ENCODE measurements at regions not wholly inside any gene's neighbourhood (a gene's known extent, or its start where the extent isn't known, plus 50 kb on each side); places are given as distances from the start of the nearest gene placed in this dataset.

DNA sequence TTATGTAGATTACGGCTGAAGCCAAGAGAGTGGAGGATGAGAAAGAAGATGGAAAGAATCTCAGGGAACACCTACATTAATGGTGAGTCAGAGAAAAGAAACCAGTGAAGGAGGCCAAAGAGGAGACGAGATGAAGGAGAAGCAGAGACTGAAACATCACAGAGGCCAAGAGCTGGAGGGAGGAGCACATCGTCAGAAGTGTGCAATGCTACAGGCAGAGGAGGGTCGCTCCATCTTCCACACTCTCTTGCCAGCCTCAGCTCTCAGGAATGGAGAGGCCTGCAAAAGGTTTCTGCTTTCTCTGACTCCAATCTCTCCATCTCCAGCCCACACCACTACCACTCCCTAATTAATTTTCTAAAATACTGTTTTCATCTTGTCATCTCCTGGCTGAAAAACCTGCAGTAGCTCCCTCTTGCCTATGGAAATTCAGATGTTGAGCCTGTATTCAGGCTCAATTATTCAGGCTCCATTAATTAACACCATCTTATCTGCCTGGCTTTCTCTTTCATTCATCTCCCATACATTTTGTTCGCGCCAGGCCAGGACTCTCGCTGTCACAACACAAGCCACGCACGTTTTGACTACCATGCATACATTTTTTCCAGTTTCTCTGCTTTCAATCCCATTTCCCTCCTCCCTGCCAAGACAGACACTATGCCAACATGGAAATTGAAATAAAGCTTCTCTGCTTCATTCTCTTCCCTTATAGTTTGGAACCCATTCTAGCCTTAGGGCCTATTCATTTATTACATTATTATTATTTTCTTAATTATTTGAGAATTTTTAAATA lies 165.8 kb downstream of the INHBA start:
- DNase-seq (ENCODE audit: extremely low read depth, low read depth): no peak
- TF ChIP-seq, protein P1, sequence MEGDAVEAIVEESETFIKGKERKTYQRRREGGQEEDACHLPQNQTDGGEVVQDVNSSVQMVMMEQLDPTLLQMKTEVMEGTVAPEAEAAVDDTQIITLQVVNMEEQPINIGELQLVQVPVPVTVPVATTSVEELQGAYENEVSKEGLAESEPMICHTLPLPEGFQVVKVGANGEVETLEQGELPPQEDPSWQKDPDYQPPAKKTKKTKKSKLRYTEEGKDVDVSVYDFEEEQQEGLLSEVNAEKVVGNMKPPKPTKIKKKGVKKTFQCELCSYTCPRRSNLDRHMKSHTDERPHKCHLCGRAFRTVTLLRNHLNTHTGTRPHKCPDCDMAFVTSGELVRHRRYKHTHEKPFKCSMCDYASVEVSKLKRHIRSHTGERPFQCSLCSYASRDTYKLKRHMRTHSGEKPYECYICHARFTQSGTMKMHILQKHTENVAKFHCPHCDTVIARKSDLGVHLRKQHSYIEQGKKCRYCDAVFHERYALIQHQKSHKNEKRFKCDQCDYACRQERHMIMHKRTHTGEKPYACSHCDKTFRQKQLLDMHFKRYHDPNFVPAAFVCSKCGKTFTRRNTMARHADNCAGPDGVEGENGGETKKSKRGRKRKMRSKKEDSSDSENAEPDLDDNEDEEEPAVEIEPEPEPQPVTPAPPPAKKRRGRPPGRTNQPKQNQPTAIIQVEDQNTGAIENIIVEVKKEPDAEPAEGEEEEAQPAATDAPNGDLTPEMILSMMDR (IDR thresholded peaks at IDR 0.05; ENCODE audit: low read depth, low read length): no peak

DNA sequence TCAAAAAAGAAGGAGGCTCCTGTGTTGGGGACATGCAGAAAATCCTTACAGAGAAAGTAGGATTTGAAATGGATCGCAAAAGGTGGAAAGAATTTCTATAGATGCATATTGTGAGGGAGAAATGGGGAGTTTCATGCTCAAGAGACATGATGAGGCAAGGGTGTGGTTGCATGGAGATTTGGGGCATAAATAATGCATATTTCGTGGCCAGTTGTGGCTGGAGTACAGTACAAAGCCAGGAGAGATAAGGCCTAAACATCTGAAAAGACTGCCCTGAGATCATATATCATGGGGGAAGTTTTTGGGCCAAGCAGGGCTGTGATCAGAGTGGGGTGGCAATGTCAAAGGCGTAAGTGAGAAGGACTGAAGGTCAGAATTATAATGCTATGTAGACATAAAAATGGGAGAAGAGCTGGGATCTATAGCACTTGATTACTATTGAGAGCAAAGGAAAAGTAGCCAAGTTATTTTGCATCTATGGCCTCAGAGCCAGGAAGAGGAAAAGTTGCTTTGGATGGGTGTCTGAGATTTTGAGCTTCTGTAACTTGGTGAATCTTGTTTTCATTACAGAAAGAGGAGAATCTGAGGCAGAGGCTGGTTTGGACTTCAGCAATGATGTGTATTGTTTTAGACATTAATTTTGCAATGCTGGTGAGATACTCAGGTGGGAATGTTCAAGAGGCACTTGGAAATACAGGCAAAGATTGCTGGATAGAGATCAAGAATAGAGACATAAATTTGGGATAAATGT lies 166.6 kb downstream of the INHBA start:
- peak; percentile 4 for DNase-seq (ENCODE audit: extremely low read depth, low read depth)
- TF ChIP-seq, protein P1 (IDR thresholded peaks at IDR 0.05; ENCODE audit: low read depth, low read length): no peak

DNA sequence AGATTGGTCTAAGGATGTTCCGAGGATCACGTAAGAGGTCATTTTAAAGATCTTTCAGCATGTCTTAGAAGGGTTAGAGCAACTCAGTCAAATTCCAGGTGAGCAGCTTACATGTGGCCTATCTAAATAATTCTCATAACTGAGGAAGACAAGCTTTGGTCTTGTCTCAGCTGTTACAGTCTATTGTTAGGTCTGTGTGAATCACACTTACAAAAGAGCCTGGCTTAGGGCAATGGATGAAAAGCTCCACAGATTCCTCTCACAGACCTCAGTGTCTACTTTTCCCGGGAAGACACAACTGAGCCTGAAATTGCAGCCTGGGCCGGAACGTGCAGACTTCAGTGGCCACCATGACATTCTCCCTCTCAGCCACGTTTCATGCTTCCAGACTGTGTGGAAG lies 173.1 kb downstream of the INHBA start:
- no peak for DNase-seq (ENCODE audit: extremely low read depth, low read depth)
- TF ChIP-seq, protein P1 (IDR thresholded peaks at IDR 0.05; ENCODE audit: low read depth, low read length): no peak

DNA sequence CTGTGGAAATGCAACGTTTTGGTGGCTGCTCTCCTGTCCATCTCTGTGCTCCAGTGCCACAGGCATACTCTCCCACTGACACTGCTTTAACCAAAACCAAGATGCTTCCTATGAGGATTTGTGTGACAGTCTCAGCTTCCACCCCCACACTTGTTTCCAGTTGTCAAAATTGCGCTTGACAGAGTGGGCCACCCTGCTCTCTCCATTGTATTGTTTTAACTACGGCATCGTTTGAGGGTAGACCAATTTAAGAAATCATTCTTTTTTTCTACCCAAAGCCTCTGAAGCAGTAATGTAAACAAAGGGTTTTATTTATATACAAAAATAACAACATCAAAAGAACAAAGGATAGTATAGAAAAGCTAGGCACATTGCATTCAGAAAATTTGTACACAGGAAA lies 178.0 kb downstream of the INHBA start:
- no peak for DNase-seq (ENCODE audit: extremely low read depth, low read depth)
- TF ChIP-seq, protein P1 (IDR thresholded peaks at IDR 0.05; ENCODE audit: low read depth, low read length): no peak

DNA sequence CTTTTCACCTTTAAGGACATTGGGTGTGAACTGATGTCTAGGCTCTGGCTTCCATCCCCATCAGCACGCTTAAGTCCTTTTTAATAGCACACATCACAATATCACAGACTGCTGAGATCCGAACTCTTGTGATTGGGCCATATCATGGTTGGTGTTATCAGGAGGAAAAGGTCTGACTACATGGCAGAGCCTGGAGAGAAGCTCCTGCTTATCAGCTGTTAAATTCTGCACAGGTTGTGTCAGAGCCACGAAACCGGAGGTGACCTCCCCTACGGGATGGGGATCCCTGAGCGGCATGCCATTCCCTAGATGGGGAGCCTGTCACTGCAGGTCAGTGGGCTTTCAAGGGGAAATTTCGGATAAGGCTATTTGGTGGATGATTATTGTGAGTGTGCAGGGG lies 182.4 kb downstream of the INHBA start:
- TF ChIP-seq, protein P1 (IDR thresholded peaks at IDR 0.05; ENCODE audit: low read depth, low read length): no peak
- no peak for DNase-seq (ENCODE audit: extremely low read depth, low read depth)

DNA sequence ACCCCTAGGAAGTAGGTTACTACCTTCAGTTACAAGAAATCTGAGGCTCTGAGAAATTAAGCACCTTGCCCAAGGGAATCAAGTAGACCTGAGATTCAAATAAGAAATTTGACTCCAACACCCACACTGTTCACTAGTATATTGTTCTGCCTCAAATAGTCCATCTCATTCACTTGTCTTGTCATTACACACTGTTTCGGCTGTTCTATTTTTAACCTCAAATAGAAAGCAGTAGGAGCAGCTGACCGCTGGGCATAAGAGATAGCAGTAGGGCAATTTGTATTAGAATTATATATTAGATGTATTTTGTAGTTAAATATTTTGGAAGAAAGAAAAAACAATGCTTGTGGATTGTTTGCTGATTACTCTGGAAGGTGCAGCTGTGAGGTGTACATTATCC lies 185.1 kb downstream of the INHBA start:
- TF ChIP-seq, protein P1 (IDR thresholded peaks at IDR 0.05; ENCODE audit: low read depth, low read length): no peak
- no peak for DNase-seq (ENCODE audit: extremely low read depth, low read depth)

DNA sequence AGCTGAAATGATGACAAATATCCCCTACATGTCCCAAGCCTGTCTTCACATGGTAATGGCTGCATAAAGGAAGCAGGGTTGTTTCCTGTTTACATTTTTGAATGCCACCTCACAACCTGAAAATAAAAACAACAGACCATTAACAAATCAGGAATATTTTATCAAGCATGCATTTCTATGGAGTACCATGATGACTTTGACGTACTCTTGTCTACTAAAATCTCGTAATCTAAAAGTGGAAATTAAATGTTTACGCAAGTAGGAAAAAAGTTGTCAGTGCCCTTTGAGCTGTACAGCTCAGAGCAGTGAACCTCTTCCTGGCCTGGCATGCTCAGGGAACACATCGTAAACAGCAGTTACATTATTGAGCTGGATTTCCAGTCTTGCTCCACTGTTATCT lies 194.1 kb downstream of the INHBA start:
- DNase-seq (ENCODE audit: extremely low read depth, low read depth): no peak
- TF ChIP-seq, protein P1 (IDR thresholded peaks at IDR 0.05; ENCODE audit: low read depth, low read length): no peak
